HepG2 (cell line): ENCODE measurements at regions not wholly inside any gene's neighbourhood (a gene's known extent, or its start where the extent isn't known, plus 50 kb on each side); places are given as distances from the start of the nearest gene placed in this dataset.
"Not testable (repeated sequence)": the region's sequence is repeated elsewhere in the genome, so short reads cannot be mapped to it uniquely, and the experiment has no call there.

Experiments
- ATAC-seq: fragments of 200-7000 bp; cut with Tn5 transposase; 3 replicates; pipeline ENCODE4 v1.9.1; 2020; ENCODE audit warnings: mild to moderate bottlenecking, moderate library complexity
- BruUV-seq: library from RNA; stranded (reverse); fragments of 400-500 nt; replicated peaks from 2 replicates; lab custom pipeline; 2021; lab: Mats Ljungman, UMichigan
- CTCF ChIA-PET: fragments of 300-600 bp; formaldehyde crosslinking; extraction: SDS; loops from one replicate; lab custom pipeline; 2021; ENCODE audit warnings: low total read pairs, inconsistent platforms, low intra/inter-chr PET ratio; lab: Yijun Ruan, JAX
- POLR2A ChIA-PET: fragments of 350-600 bp; sonication (Branson Sonifier 250); formaldehyde crosslinking; loops from one replicate; lab custom pipeline; 2020; ENCODE audit warnings: antibody characterized with exemption, inconsistent platforms; lab: Yijun Ruan, JAX
- DNase-seq: peaks from one replicate; pipeline ENCODE4 v3.0.0-alpha.2; 2015; ENCODE audit warnings: low spot score
- FAIRE-seq: peaks from 3 replicates; lab custom pipeline; 2011; peaks lifted over from hg19 to GRCh38; lab: Jason Lieb, UNC
- H2AFZ ChIP-seq: one replicate; pipeline ENCODE4 v1.6.1; 2011; ENCODE audit warnings: low read length, inconsistent platforms
- H3K27ac ChIP-seq: fragments of 300-600 bp; 3 replicates; pipeline ENCODE4 v1.8.0; 2011; ENCODE audit warnings: mixed run types, mild to moderate bottlenecking, mixed read lengths, low read length, inconsistent platforms; ENCODE audit not compliant: insufficient read depth; ENCODE audit errors: extremely low read length
- H3K27me3 ChIP-seq, 2 experiments: fragments of 200-600 bp in 1 of 2; 2 replicates in 1 of 2; 3 replicates in 1 of 2; pipeline versions ENCODE4 v1.6.0 to v1.8.0; 2011; ENCODE audit warnings: low read length in 2 of 2, mild to moderate bottlenecking in 2 of 2, moderate library complexity in 2 of 2, inconsistent platforms in 1 of 2; ENCODE audit not compliant: insufficient read depth in 2 of 2, control insufficient read depth in 1 of 2
- H3K36me3 ChIP-seq, 2 experiments: fragments of 200-600 bp in 1 of 2; replicated peaks in 1 of 2; 2 replicates in 1 of 2; 3 replicates in 1 of 2; pipeline versions ENCODE4 v1.5.1 to v1.8.0; 2011; ENCODE audit warnings: low read length in 2 of 2, inconsistent platforms in 1 of 2; ENCODE audit not compliant: insufficient read depth in 2 of 2, control insufficient read depth in 1 of 2
- H3K4me1 ChIP-seq: 2 replicates; pipeline ENCODE4 v1.5.1; 2012; ENCODE audit warnings: low read length, inconsistent platforms; ENCODE audit not compliant: insufficient read depth
- H3K4me2 ChIP-seq: 2 replicates; pipeline ENCODE4 v1.6.0; 2011; ENCODE audit warnings: low read depth, low read length, inconsistent platforms
- H3K4me3 ChIP-seq, 3 experiments: fragments of 200-600 bp in 1 of 3; sonication (generic), shearing (Covaris generic) in 1 of 3; replicated peaks in 1 of 3; 2 replicates each; pipeline ENCODE4 v1.5.1; 2011 to 2016; ENCODE audit warnings: low read length in 3 of 3, inconsistent platforms in 2 of 3, low read depth in 2 of 3, mild to moderate bottlenecking in 2 of 3, control low read depth in 1 of 3, mixed read lengths in 1 of 3; ENCODE audit not compliant: insufficient read depth in 1 of 3
- H3K79me2 ChIP-seq: one replicate; pipeline ENCODE4 v1.6.1; 2011; ENCODE audit warnings: low read length, inconsistent platforms; ENCODE audit not compliant: insufficient read depth
- H3K9ac ChIP-seq: 2 replicates; pipeline ENCODE4 v1.6.0; 2011; ENCODE audit warnings: mild to moderate bottlenecking, low read depth, low read length, inconsistent platforms; ENCODE audit not compliant: insufficient read depth
- H3K9me3 ChIP-seq: 2 replicates; pipeline ENCODE4 v1.5.1; 2012; ENCODE audit warnings: mild to moderate bottlenecking, low read length
- H4K20me1 ChIP-seq: 2 replicates; pipeline ENCODE4 v1.6.0; 2011; ENCODE audit warnings: inconsistent platforms, mild to moderate bottlenecking, low read length, moderate library complexity; ENCODE audit not compliant: insufficient read depth
- ELF4 ChIP-seq: sonication (generic); formaldehyde crosslinking; IDR thresholded peaks from 2 replicates; pipeline ENCODE4 v1.5.0; 2020; ENCODE audit warnings: missing genetic modification reagents, mild to moderate bottlenecking, moderate library complexity, borderline replicate concordance
- MTA1 ChIP-seq: sonication (generic); formaldehyde crosslinking; IDR thresholded peaks from 2 replicates; pipeline ENCODE4 v1.4.0; 2020; ENCODE audit warnings: missing genetic modification reagents, mild to moderate bottlenecking, borderline replicate concordance
- WGBS: methylation state at CpG from one replicate; pipeline ENCODE4 v1.1.6; 2017; ENCODE audit warnings: low lambda C conversion rate; 5-methylcytosine and 5-hydroxymethylcytosine counted together
- in situ Hi-C: cut with HindIII; loops from 2 replicates; pipeline ENCODE4 v1.10.0; 2017; ENCODE audit warnings: low pct_unique_long_range_greater_than_20kb; ENCODE audit not compliant: extremely low pct_ligation_motif_present
- intact Hi-C: fragments of 100-400 bp; cut with micrococcal nuclease; formaldehyde crosslinking; loops from one replicate; pipeline ENCODE4 v1.10.0; 2022; ENCODE audit not compliant: unreplicated experiment
- TF ChIP-seq, protein P1 (sequence below): sonication (generic); formaldehyde crosslinking; IDR thresholded peaks from 2 replicates; pipeline ENCODE4 v1.4.0; 2020; ENCODE audit warnings: mild to moderate bottlenecking, low read depth, missing genetic modification reagents

DNA sequence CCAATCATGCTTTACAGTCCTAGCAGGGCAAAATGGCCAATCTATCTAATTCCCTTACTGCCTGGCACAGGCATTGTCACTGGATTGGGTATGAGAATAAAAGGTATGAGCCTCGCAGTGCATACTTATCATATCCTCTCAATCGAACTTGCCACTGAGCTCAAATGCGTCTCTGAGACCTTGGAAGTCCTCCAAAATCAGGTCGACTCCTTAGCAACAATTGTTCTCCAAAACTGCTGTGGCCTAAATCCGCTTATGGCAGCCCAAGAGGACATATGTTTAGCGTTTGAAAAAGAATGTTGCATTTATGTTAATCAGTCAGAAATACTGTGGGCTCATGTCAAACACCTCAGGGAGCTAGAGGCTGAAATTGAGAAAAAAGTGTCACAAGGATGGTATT lies 69.7 kb downstream of the SPIN4 start:
- intact Hi-C loops, result no loop called here
- Histone ChIP-seq H3K27ac (no peak overlapping the region), H3K9ac (no peak overlapping the region), H3K4me2 (no peak overlapping the region), H3K9me3 (no peaks in the 10 kb centered on the region), H3K27me3 (no peaks in the 10 kb centered on the region), H4K20me1 (no peaks in the 10 kb centered on the region), H3K79me2 (no peaks in the 10 kb centered on the region), H2AFZ (no peak overlapping the region), H3K4me1 (no peaks in the 10 kb centered on the region), H3K36me3 (no peaks in the 10 kb centered on the region), H3K4me3 (no peak overlapping the region)
- in situ Hi-C loops, result no loop called here
- 3% methylated on average over 6 of the region's 6 CpGs for WGBS
- DNase-seq, result no peak
- BruUV-seq, result no TSS peak
- POLR2A ChIA-PET, result no interaction called here
- no peak for FAIRE-seq
- CTCF ChIA-PET, result no interaction called here
- TF ChIP-seq, protein P1, sequence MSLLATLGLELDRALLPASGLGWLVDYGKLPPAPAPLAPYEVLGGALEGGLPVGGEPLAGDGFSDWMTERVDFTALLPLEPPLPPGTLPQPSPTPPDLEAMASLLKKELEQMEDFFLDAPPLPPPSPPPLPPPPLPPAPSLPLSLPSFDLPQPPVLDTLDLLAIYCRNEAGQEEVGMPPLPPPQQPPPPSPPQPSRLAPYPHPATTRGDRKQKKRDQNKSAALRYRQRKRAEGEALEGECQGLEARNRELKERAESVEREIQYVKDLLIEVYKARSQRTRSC (CRISPR knock-in tag), result no peak
- no peak for TF ChIP-seq ELF4 (CRISPR knock-in tag)
- no peak for TF ChIP-seq MTA1 (CRISPR knock-in tag)
- ATAC-seq, result no peak

DNA sequence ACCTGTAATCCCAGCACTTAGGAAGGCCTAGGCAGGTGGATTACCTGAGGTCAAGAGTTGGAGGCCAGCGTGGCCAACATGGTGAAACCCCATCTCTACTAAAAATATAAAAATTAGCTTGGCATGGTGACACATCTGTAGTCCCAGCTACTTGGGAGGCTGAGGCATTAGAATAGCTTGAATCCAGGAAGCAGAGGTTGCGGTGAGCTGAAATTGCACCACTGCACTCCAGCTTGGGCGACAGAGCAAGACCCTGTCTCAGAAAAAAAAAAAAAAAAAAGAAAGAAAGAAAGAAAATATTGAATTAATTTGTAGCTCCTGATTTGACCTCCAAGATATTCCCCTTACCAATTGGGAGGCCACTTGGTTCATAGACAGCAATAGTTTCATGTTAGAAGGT lies 73.7 kb downstream of the SPIN4 start:
- H3K4me3 ChIP-seq, H3K79me2 ChIP-seq, H4K20me1 ChIP-seq, POLR2A ChIA-PET, H3K27ac ChIP-seq, H3K4me1 ChIP-seq, H3K27me3 ChIP-seq, H3K4me2 ChIP-seq, DNase-seq, CTCF ChIA-PET, H3K36me3 ChIP-seq, H3K9ac ChIP-seq, BruUV-seq, ATAC-seq, H2AFZ ChIP-seq, in situ Hi-C loops, intact Hi-C loops, FAIRE-seq, H3K9me3 ChIP-seq: not testable (repeated sequence)
- 40% methylated on average over 3 of the region's 3 CpGs for WGBS
